Activated CD4-positive, alpha-beta T cell treated with anti-CD3 and anti-CD28 coated beads, Interleukin-2, amount 10 ng/mL, durations not matched to agents 24 days and 14 days (primary cell): ENCODE measurements at regions not wholly inside any gene's neighbourhood (a gene's known extent, or its start where the extent isn't known, plus 50 kb on each side); places are given as distances from the start of the nearest gene placed in this dataset.
"Not testable (repeated sequence)": the region's sequence is repeated elsewhere in the genome, so short reads cannot be mapped to it uniquely, and the experiment has no call there.

Experiments used
- DNase-seq: peaks from one replicate; pipeline ENCODE4 v3.0.0; 2022
- H3K27ac Mint-ChIP-seq: one replicate; pipeline ENCODE4 v1.8.0; 2022; ENCODE audit warnings: mild to moderate bottlenecking, mixed read lengths
- H3K27me3 Mint-ChIP-seq: one replicate; pipeline ENCODE4 v1.8.0; 2022; ENCODE audit warnings: mixed read lengths
- H3K36me3 Mint-ChIP-seq: one replicate; pipeline ENCODE4 v1.8.0; 2022; ENCODE audit warnings: low read depth, mild to moderate bottlenecking, mixed read lengths
- H3K4me1 Mint-ChIP-seq: one replicate; pipeline ENCODE4 v1.8.0; 2021; ENCODE audit warnings: mixed read lengths
- H3K4me3 Mint-ChIP-seq: one replicate; pipeline ENCODE4 v1.8.0; 2022; ENCODE audit warnings: mild to moderate bottlenecking, moderate library complexity, mixed read lengths
- H3K9me3 Mint-ChIP-seq: one replicate; pipeline ENCODE4 v1.8.0; 2021; ENCODE audit warnings: mixed read lengths
- intact Hi-C: fragments of 100-400 bp; cut with micrococcal nuclease; formaldehyde crosslinking; loops from one replicate; pipeline ENCODE4 v1.15.1; 2023

DNA sequence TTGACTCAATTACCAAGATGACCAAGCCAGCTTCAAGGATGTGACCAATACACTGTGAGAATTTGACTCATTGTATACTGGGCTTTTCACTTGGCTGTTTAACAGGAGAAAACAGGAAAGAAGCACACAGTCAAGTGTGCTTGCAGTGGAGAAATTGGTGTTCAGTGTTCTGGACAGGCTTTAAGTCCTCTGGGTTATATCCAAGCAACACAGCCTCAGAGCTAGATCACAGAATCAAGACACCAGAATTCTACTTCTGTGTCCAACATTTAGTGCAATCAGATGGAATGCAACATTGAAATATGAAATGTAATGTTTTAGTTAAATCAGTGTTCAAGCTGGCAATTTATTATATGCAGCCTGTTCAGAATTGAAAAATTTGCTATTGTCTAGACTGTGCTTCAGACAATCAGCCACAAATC is 694.4 kb downstream of the LTN1 start:
- Mint-ChIP-seq H3K4me3 (no peak overlapping the region), H3K4me1 (no peaks in the 10 kb centered on the region), H3K27me3 (no peaks in the 10 kb centered on the region), H3K9me3 (no peaks in the 10 kb centered on the region), H3K27ac (no peak overlapping the region), H3K36me3 (no peaks in the 10 kb centered on the region)
- intact Hi-C loops = no loop called here
- no peak for DNase-seq

DNA sequence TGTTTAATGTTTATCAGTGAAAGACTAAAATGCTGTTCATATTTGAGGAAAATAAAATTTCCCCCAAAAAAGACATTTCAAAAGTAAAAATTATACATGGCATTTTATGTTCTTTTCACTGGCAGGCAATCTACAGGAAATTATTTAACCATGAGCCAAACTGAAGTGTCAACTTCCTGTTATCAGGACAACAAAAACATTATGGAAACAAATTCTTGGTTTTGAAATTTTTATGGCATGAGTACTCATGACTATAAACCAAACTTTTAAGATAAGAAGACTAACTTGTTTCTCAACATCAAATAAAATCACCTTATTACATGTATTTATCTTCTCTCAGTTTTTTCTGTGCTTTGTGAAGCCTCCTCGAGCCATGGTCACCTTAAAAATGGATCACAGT is 698.6 kb downstream of the LTN1 start:
- no peaks in the 10 kb centered on the region for H3K4me1 Mint-ChIP-seq
- no peak overlapping the region for H3K4me3 Mint-ChIP-seq
- no peak overlapping the region for H3K27ac Mint-ChIP-seq
- no peaks in the 10 kb centered on the region for H3K36me3 Mint-ChIP-seq
- intact Hi-C loops = no loop called here
- no peaks in the 10 kb centered on the region for H3K27me3 Mint-ChIP-seq
- H3K9me3 Mint-ChIP-seq = peaks cover 4% of the 10 kb centered on the region
- DNase-seq = no peak

DNA sequence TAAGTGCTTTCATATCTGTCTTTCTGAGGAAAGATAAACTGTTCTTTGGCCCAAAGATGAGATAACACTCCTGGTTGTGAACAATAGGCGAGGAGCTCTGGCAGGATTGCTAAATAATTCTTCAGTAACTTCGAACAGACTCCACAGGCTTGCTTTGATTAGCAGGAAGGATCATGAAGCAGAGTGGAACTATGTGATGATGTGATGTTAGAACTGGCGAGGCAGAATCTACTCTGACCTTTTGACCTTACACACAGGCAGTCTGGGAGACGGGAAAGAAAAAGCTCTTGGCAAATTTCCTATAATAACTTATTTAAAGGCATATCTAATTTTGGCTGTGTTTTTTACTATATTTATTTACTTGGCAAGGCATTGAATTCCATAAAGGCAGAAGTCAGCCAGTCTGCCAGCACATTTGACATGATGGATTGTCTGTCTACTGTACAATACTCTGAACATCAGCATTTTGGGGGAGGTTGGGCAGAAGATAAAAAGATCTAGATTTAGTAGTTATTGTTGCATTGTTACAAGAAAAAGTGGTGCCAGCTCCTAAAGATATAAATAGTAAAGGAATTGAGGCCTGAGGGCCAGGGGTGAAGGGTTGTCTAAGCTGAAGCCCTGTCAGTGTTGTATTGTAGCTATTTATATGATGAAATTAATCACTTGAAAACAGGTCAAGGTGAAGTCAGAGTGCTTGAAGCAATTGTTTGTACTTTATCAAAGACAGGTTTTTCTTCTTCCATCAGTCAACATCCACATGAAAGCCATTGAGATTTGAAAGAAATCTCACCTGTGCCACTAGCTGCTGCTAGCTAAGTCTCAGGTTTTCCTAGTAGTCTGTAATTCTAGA is 708.8 kb downstream of the LTN1 start:
- intact Hi-C loops = no loop called here
- no peak for DNase-seq
- H3K27me3 Mint-ChIP-seq = no peaks in the 10 kb centered on the region
- H3K4me3 Mint-ChIP-seq = no peak overlapping the region
- H3K9me3 Mint-ChIP-seq = no peaks in the 10 kb centered on the region
- no peak overlapping the region for H3K27ac Mint-ChIP-seq
- no peaks in the 10 kb centered on the region for H3K36me3 Mint-ChIP-seq
- H3K4me1 Mint-ChIP-seq = no peaks in the 10 kb centered on the region

DNA sequence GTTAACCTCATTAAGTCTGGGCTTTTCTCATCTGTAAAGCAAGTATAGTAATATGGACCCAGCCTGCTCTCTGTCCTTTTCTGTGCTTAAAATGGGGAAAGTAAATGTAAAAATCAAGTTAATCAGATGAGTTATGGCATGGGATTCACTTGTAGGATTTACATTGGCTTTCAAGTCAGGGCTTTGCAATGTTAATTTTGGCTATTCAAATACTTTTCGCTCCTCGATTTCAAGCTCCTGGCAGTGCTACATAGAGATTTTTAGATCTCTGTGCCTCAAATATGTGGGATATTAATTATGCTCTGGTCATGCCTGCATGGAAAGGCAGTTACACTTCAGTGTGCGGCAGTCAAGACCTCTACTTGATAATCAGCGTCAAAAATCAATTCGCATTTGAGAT is 709.8 kb downstream of the LTN1 start:
- DNase-seq = no peak
- no peaks in the 10 kb centered on the region for H3K36me3 Mint-ChIP-seq
- intact Hi-C loops = no loop called here
- no peaks in the 10 kb centered on the region for H3K4me1 Mint-ChIP-seq
- no peak overlapping the region for H3K27ac Mint-ChIP-seq
- H3K27me3 Mint-ChIP-seq = no peaks in the 10 kb centered on the region
- no peaks in the 10 kb centered on the region for H3K9me3 Mint-ChIP-seq
- H3K4me3 Mint-ChIP-seq = no peak overlapping the region

DNA sequence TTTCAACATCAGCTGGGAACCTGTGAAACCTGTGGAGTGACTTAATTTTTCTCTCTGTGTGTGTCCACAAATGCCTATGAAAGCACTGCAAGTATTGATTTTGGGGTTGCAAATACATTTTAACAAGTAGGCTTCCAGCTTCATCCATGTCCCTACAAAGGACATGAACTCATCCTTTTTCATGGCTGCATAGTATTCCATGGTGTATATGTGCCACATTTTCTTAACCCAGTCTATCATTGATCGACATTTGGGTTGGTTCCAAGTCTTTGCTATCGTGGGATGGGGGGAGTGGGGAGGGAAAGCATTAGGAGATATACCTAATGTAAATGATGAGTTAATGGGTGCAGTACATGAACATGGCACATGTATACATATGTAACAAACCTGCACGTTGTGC is 711.3 kb downstream of the LTN1 start:
- H3K4me3 Mint-ChIP-seq, H3K36me3 Mint-ChIP-seq, DNase-seq, H3K27me3 Mint-ChIP-seq, H3K4me1 Mint-ChIP-seq, intact Hi-C loops, H3K9me3 Mint-ChIP-seq, H3K27ac Mint-ChIP-seq: not testable (repeated sequence)

DNA sequence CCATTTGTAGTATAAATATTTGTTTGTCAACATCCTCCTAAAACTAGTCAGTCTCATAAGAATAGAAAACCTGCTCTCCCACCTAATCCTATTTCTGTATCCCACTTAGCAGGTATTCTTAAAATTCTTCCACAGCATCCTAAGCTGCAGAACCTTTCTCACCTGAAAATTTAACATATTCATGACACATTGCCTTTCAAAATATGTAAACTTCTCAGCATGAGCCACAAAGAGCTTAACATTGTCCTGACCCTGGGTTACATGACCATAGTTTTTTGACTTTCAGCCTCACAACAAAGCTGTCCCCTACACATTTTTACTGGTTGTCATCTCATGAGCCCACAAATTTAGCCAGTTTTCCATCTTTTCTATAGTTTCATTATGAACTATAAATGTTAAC is 712.1 kb downstream of the LTN1 start:
- Mint-ChIP-seq H3K36me3 (no peaks in the 10 kb centered on the region), H3K9me3 (no peaks in the 10 kb centered on the region), H3K27me3 (no peaks in the 10 kb centered on the region), H3K4me3 (no peak overlapping the region), H3K4me1 (no peaks in the 10 kb centered on the region), H3K27ac (no peak overlapping the region)
- DNase-seq = no peak
- intact Hi-C loops = no loop called here

DNA sequence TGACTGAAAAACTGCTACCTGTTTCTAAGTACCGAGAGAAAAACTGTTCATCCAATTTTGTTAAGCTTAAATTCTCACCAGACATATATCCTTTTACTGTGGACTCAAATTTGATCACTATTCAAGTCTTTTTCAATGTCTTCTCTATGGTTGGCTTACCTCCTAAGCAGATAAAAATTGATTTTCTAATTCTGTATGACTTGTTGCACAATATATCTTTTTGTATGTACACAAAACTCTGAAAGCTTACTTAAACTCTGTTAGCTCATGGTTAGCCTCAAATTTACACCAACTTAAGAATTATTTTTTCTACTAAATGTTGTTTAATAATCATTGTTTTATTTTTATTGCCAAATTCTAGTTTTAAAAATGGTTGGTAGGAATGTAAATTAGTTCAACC is 715.4 kb downstream of the LTN1 start:
- Mint-ChIP-seq H3K9me3 (no peaks in the 10 kb centered on the region), H3K36me3 (no peaks in the 10 kb centered on the region), H3K27me3 (no peaks in the 10 kb centered on the region), H3K4me3 (no peak overlapping the region), H3K27ac (no peak overlapping the region), H3K4me1 (no peaks in the 10 kb centered on the region)
- DNase-seq = no peak
- intact Hi-C loops = no loop called here

DNA sequence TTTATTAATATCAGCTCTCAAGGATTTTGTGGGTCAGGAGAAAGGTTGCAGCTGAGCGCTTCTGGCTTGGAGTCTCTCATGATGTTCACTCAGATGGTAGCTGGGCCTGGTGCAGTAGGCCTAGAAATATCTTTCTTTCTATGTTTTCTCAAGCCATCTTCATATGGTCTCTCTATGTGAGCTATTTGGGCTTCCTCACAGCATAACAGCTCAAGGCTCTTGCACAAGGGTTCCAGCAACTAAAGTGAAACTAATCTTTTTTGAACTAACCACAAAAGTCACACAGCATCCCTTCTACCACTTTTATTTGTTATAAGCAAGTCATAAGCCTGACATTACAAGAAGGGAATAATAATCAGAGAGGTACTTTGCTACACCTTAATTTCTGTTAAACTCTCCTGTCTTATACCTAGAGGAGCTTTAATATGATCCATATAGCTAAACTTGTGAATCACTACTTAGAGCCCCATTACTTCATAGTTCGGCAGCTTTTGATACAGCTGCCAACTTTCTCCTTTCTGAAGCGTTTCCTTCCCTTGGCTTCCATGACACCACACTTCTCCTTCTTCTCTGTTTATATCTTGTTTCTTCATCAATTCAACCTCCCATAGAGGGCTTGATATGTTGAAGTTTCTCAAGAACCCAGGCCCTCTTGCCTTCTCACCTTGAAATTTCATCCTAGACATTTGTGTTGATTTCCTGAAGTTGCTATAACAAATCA is 720.2 kb downstream of the LTN1 start:
- Mint-ChIP-seq H3K36me3 (no peaks in the 10 kb centered on the region), H3K4me3 (no peak overlapping the region), H3K9me3 (no peaks in the 10 kb centered on the region), H3K27me3 (no peaks in the 10 kb centered on the region), H3K27ac (no peak overlapping the region), H3K4me1 (no peaks in the 10 kb centered on the region)
- no peak for DNase-seq
- intact Hi-C loops = no loop called here

DNA sequence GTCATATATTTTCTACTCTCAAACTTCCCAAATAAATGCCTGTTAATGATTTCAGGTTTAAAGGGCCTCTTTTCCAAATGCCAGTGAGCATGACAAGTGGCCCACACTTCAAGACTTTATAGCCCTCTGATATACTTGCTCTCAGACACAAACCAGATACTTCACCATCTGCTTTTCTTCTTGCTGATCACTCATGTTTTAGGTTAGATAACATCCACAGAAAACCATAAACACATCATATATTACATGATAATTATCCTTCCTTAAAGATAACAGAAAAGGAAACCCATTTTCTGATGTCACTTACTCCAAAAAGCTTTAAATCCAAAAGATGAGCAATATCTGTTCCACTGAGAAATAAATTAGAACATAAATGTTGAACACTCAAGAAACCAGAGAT is 723.5 kb downstream of the LTN1 start:
- no peaks in the 10 kb centered on the region for H3K27me3 Mint-ChIP-seq
- no peak overlapping the region for H3K27ac Mint-ChIP-seq
- H3K4me1 Mint-ChIP-seq = no peaks in the 10 kb centered on the region
- no peaks in the 10 kb centered on the region for H3K9me3 Mint-ChIP-seq
- no peaks in the 10 kb centered on the region for H3K36me3 Mint-ChIP-seq
- intact Hi-C loops = no loop called here
- no peak overlapping the region for H3K4me3 Mint-ChIP-seq
- no peak for DNase-seq

DNA sequence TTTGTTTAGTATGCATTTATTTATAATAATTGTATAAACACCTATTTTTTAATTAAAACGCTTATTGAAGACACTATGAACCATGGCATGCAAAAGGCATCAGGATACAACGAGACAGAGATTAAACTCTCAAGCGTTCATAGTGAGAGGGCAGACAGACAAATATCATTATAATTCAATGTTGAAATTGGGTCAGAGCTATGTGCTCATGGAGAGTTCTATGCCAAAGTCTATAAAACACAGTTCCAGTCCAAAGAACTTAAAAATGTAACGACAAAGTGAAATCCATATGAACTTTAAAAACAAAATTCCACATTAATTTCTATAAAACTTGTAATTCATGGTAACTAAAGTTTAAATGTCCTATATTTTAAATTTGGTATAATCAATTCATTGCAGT is 724.0 kb downstream of the LTN1 start:
- intact Hi-C loops = no loop called here
- Mint-ChIP-seq H3K27me3 (no peaks in the 10 kb centered on the region), H3K27ac (no peak overlapping the region), H3K4me3 (no peak overlapping the region), H3K9me3 (no peaks in the 10 kb centered on the region), H3K4me1 (no peaks in the 10 kb centered on the region), H3K36me3 (no peaks in the 10 kb centered on the region)
- no peak for DNase-seq

DNA sequence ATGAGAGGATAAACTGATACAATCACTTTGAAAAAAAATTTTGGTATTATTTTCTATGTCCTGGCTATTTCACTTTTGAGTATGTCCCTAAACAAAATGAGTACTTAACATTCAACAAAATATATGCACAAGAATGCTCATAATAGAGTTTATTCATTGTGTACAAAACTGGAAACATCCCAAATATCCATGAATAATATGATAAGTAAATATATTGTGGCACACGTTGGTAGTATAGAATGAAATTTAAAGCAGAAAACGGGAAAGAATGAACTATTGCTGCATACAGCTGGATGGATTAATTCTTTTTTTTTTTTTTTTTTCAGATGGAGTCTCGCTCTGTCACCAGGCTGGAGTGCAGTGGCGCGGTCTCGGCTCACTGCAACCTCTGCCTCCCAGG is 725.2 kb downstream of the LTN1 start:
- H3K27me3 Mint-ChIP-seq = no peaks in the 10 kb centered on the region
- no peak for DNase-seq
- intact Hi-C loops = no loop called here
- no peak overlapping the region for H3K4me3 Mint-ChIP-seq
- H3K4me1 Mint-ChIP-seq = no peaks in the 10 kb centered on the region
- H3K9me3 Mint-ChIP-seq = no peaks in the 10 kb centered on the region
- H3K27ac Mint-ChIP-seq = no peak overlapping the region
- H3K36me3 Mint-ChIP-seq = no peaks in the 10 kb centered on the region

DNA sequence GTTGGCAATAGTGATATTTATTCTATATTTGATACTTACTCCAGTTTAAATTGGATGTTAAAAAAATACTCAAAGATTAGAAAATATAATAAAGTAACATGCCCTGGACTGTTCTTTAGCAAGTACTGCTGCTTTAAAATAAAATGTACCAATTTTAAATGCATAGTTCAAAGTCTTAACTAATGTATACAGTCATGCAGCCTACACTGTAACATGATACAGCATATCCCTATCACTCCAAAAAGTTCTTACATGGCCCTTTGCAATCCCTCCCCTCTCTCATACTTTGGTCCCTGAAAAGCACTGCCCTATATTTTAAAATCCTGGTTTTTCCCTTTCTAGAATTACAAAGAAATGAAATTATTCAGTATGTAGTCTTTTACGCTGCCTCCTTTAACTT is 726.6 kb downstream of the LTN1 start:
- Mint-ChIP-seq H3K27me3 (no peaks in the 10 kb centered on the region), H3K27ac (no peak overlapping the region), H3K4me3 (no peak overlapping the region), H3K4me1 (no peaks in the 10 kb centered on the region), H3K9me3 (no peaks in the 10 kb centered on the region), H3K36me3 (no peaks in the 10 kb centered on the region)
- DNase-seq = no peak
- intact Hi-C loops = no loop called here

DNA sequence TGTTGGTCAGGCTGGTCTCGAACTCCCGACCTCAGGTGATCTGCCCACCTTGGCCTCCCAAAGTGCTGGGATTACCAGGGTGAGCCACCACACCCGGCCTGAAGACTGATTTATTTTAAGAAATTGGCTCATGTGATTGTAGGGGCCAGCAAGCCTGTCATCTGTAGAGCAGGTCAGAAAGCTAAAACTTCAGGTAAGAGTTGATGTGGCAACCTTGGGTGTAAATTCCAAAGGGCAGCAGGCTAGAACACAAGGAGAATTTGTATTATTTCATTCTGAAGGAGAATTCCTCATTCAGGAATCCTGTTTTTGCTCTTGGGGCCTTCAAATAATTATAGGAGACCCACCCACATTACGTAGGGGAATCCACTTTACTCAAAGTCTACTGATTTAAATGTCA is 728.7 kb downstream of the LTN1 start:
- no peaks in the 10 kb centered on the region for H3K9me3 Mint-ChIP-seq
- DNase-seq = no peak
- H3K27me3 Mint-ChIP-seq = no peaks in the 10 kb centered on the region
- H3K36me3 Mint-ChIP-seq = no peaks in the 10 kb centered on the region
- H3K27ac Mint-ChIP-seq = no peak overlapping the region
- intact Hi-C loops = no loop called here
- no peak overlapping the region for H3K4me3 Mint-ChIP-seq
- no peaks in the 10 kb centered on the region for H3K4me1 Mint-ChIP-seq

DNA sequence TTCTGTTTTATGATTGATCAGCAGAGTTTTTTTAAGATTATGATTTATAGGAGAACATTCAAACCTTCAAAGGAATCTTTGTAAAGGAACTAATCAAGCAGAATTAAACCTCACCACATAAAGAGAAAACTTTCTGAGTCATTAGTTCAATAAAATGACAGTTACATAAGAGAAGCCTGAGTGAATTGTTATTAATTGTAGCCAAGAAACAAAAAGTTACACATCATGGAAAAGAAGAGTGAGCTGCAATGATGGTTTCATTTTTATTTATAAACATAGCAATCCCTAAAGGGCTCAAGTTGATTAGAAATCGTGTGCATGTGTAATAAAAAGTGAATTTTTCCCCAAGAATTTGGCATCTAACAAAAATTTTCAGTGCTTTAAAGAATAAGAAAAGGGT is 731.4 kb downstream of the LTN1 start:
- H3K4me3 Mint-ChIP-seq = no peak overlapping the region
- H3K27me3 Mint-ChIP-seq = no peaks in the 10 kb centered on the region
- no peaks in the 10 kb centered on the region for H3K36me3 Mint-ChIP-seq
- DNase-seq = no peak
- H3K9me3 Mint-ChIP-seq = no peaks in the 10 kb centered on the region
- no peaks in the 10 kb centered on the region for H3K4me1 Mint-ChIP-seq
- H3K27ac Mint-ChIP-seq = no peak overlapping the region
- intact Hi-C loops = no loop called here

DNA sequence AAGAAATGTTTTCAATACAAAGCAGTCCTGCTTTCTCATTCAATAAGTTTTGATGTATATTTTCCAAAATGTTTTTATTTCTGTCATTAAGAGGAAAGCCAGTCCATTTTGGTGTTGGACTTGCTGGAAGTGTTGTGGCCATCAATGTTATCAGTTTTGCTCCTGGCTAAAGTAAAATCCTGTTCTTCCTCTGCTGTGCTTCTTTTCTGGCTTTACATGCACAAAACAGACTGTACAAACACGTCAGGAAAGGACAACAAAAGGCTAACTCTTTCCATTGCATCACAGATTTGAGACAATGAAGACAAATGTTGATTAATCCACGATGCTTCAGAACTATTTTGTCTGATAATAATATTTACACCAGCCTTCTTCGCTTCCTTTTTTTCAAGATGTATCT is 735.4 kb downstream of the LTN1 start:
- no peak for DNase-seq
- H3K4me1 Mint-ChIP-seq = no peaks in the 10 kb centered on the region
- no peaks in the 10 kb centered on the region for H3K9me3 Mint-ChIP-seq
- no peak overlapping the region for H3K4me3 Mint-ChIP-seq
- no peaks in the 10 kb centered on the region for H3K27me3 Mint-ChIP-seq
- intact Hi-C loops = no loop called here
- H3K36me3 Mint-ChIP-seq = no peaks in the 10 kb centered on the region
- no peak overlapping the region for H3K27ac Mint-ChIP-seq
